H9 (cell line): ENCODE measurements at regions not wholly inside any gene's neighbourhood (a gene's known extent, or its start where the extent isn't known, plus 50 kb on each side); places are given as distances from the start of the nearest gene placed in this dataset.

Source experiments
- DNase-seq: peaks from one replicate; pipeline ENCODE4 v3.0.0-alpha.2; 2017
- H2AFZ ChIP-seq: one replicate; pipeline ENCODE4 v1.6.1; 2013; ENCODE audit warnings: mild to moderate bottlenecking, low read length, control low read depth, moderate library complexity
- H2AK5ac ChIP-seq: 2 replicates; pipeline ENCODE4 v1.6.1; 2013; ENCODE audit warnings: low read length, control low read depth, mixed read lengths; ENCODE audit not compliant: insufficient read length
- H2BK120ac ChIP-seq: one replicate; pipeline ENCODE4 v1.6.1; 2013; ENCODE audit warnings: low read depth, mild to moderate bottlenecking, low read length, control low read depth, inconsistent platforms; ENCODE audit not compliant: poor library complexity, severe bottlenecking
- H2BK12ac ChIP-seq: 2 replicates; pipeline ENCODE4 v1.6.1; 2013; ENCODE audit warnings: low read length, control low read depth, mixed read lengths, low read depth; ENCODE audit not compliant: insufficient read length
- H2BK15ac ChIP-seq: 2 replicates; pipeline ENCODE4 v1.6.1; 2013; ENCODE audit warnings: low read depth, low read length, control low read depth
- H2BK20ac ChIP-seq: one replicate; pipeline ENCODE4 v1.6.1; 2013; ENCODE audit warnings: low read depth, mild to moderate bottlenecking, low read length, control low read depth, inconsistent platforms; ENCODE audit not compliant: poor library complexity, severe bottlenecking
- H2BK5ac ChIP-seq: 2 replicates; pipeline ENCODE4 v1.6.1; 2013; ENCODE audit warnings: low read length, control low read depth, mixed read lengths; ENCODE audit not compliant: insufficient read length
- H3K14ac ChIP-seq: 2 replicates; pipeline ENCODE4 v1.6.1; 2013; ENCODE audit warnings: low read length, control low read depth; ENCODE audit not compliant: insufficient read depth
- H3K18ac ChIP-seq: 2 replicates; pipeline ENCODE4 v1.6.1; 2013; ENCODE audit warnings: low read depth, mild to moderate bottlenecking, mixed read lengths, low read length, control low read depth; ENCODE audit not compliant: insufficient read length
- H3K23ac ChIP-seq: 2 replicates; pipeline ENCODE4 v1.6.1; 2013; ENCODE audit warnings: low read length, control low read depth, mixed read lengths, low read depth; ENCODE audit not compliant: insufficient read length
- H3K23me2 ChIP-seq: 2 replicates; pipeline ENCODE4 v1.6.1; 2013; ENCODE audit warnings: low read depth, mild to moderate bottlenecking, mixed read lengths, low read length, control low read depth; ENCODE audit not compliant: insufficient read length, poor library complexity, severe bottlenecking
- H3K27ac ChIP-seq: 2 replicates; pipeline ENCODE4 v1.5.1; 2013; ENCODE audit warnings: low read length, control low read depth, mixed read lengths, low read depth; ENCODE audit not compliant: insufficient read length
- H3K27me3 ChIP-seq: 2 replicates; pipeline ENCODE4 v1.6.1; 2013; ENCODE audit warnings: low read length, control low read depth, inconsistent platforms; ENCODE audit not compliant: insufficient read depth
- H3K4ac ChIP-seq: 2 replicates; pipeline ENCODE4 v1.6.1; 2013; ENCODE audit warnings: low read depth, mild to moderate bottlenecking, control low read depth, inconsistent platforms, low read length, moderate library complexity
- H3K4me1 ChIP-seq: 2 replicates; pipeline ENCODE4 v1.6.1; 2013; ENCODE audit warnings: low read length, control low read depth, inconsistent platforms; ENCODE audit not compliant: insufficient read depth
- H3K4me2 ChIP-seq: 2 replicates; pipeline ENCODE4 v1.6.1; 2013; ENCODE audit warnings: low read length, control low read depth, mixed read lengths; ENCODE audit not compliant: insufficient read length, insufficient read depth
- H3K56ac ChIP-seq: 2 replicates; pipeline ENCODE4 v1.6.1; 2013; ENCODE audit warnings: low read depth, mild to moderate bottlenecking, mixed read lengths, low read length, control low read depth; ENCODE audit not compliant: insufficient read length
- H3K79me1 ChIP-seq: 2 replicates; pipeline ENCODE4 v1.6.1; 2013; ENCODE audit warnings: low read depth, mild to moderate bottlenecking, moderate library complexity, low read length, control low read depth, inconsistent platforms; ENCODE audit not compliant: insufficient read depth, poor library complexity, severe bottlenecking
- H3K79me2 ChIP-seq: 2 replicates; pipeline ENCODE4 v1.6.1; 2013; ENCODE audit warnings: low read length, control low read depth, inconsistent platforms; ENCODE audit not compliant: insufficient read depth
- H3K9ac ChIP-seq: 2 replicates; pipeline ENCODE4 v1.6.1; 2013; ENCODE audit warnings: low read length, control low read depth, mixed read lengths; ENCODE audit not compliant: insufficient read length; ENCODE audit errors: extremely low read depth
- H3K9me3 ChIP-seq: one replicate; pipeline ENCODE4 v1.6.1; 2013; ENCODE audit warnings: low read depth, low read length, inconsistent platforms; ENCODE audit not compliant: control insufficient read depth
- H3T11ph ChIP-seq: one replicate; pipeline ENCODE4 v1.6.1; 2013; ENCODE audit warnings: mild to moderate bottlenecking, low read length, control low read depth, inconsistent platforms
- H4K20me1 ChIP-seq: one replicate; pipeline ENCODE4 v1.6.1; 2013; ENCODE audit not compliant: control insufficient read depth, insufficient read length, insufficient read depth
- H4K5ac ChIP-seq: 2 replicates; pipeline ENCODE4 v1.6.1; 2013; ENCODE audit warnings: low read depth, mild to moderate bottlenecking, mixed read lengths, low read length, control low read depth; ENCODE audit not compliant: insufficient read length
- H4K8ac ChIP-seq: replicated peaks from 2 replicates; pipeline ENCODE4 v1.6.1; 2013; ENCODE audit warnings: low read length, control low read depth, mixed read lengths, low read depth; ENCODE audit not compliant: insufficient read length
- H4K91ac ChIP-seq: 2 replicates; pipeline ENCODE4 v1.6.1; 2013; ENCODE audit warnings: low read depth, mild to moderate bottlenecking, moderate library complexity, mixed read lengths, low read length, control low read depth; ENCODE audit not compliant: insufficient read length
- H3K27ac Mint-ChIP-seq, 3 experiments: 2 replicates in 2 of 3; 3 replicates in 1 of 3; pipeline ENCODE4 v1.8.0; 2020 to 2021; ENCODE audit warnings: mixed read lengths in 3 of 3, mild to moderate bottlenecking in 1 of 3, moderate library complexity in 1 of 3
- H3K27me3 Mint-ChIP-seq: 2 replicates; pipeline ENCODE4 v1.8.0; 2021; ENCODE audit warnings: low read depth, mild to moderate bottlenecking, moderate library complexity, mixed read lengths
- H3K36me3 Mint-ChIP-seq, 3 experiments: 2 replicates in 2 of 3; 3 replicates in 1 of 3; pipeline ENCODE4 v1.8.0; 2020 to 2021; ENCODE audit warnings: low read depth in 3 of 3, mixed read lengths in 3 of 3; ENCODE audit not compliant: insufficient read depth in 1 of 3
- H3K4me1 Mint-ChIP-seq, 2 experiments: 2 replicates each; pipeline ENCODE4 v1.8.0; 2020; ENCODE audit warnings: mixed read lengths in 2 of 2
- H3K4me3 Mint-ChIP-seq, 2 experiments: 2 replicates in 1 of 2; 3 replicates in 1 of 2; pipeline ENCODE4 v1.8.0; 2020 to 2021; ENCODE audit warnings: mild to moderate bottlenecking in 2 of 2, mixed read lengths in 2 of 2, moderate library complexity in 1 of 2
- H3K9me3 Mint-ChIP-seq, 2 experiments: 2 replicates in 1 of 2; 3 replicates in 1 of 2; pipeline ENCODE4 v1.8.0; 2020; ENCODE audit warnings: mild to moderate bottlenecking in 2 of 2, mixed read lengths in 2 of 2, moderate library complexity in 1 of 2
- CTCF ChIP-seq: fragments of 200-600 bp; sonication (generic); conservative IDR thresholded peaks from 3 replicates; pipeline ENCODE4 v1.8.0; 2021; ENCODE audit warnings: antibody characterized with exemption, mild to moderate bottlenecking
- WGBS: extraction: QIAGEN DNeasy Blood & Tissue Kit; methylation state at CpG from one replicate; pipeline ENCODE4 v1.1.7; 2013; ENCODE audit warnings: missing lambda C conversion rate, low lambda C conversion rate, mixed read lengths; ENCODE audit not compliant: insufficient read length; ENCODE audit errors: extremely low coverage; 5-methylcytosine and 5-hydroxymethylcytosine counted together

GRCh38 chr13:40389081-40389641, 277.3 kb downstream of the FOXO1 start:
- no CpG with 5 or more reads among the region's 10 CpGs for WGBS
- H3K27ac Mint-ChIP-seq: no peak overlapping the region
- no peak for TF ChIP-seq CTCF

More at GRCh38 chr13:40389081-40389641, 277.3 kb downstream of the FOXO1 start:
- Histone ChIP-seq H2BK15ac (no peak overlapping the region), H2AK5ac (no peak overlapping the region), H3K18ac (no peak overlapping the region), H2BK20ac (no peak overlapping the region), H2BK5ac (no peak overlapping the region), H3K4ac (no peak overlapping the region), H2BK12ac (no peak overlapping the region), H4K8ac (no peak overlapping the region), H3K27me3 (no peaks in the 10 kb centered on the region), H3K9me3 (no peaks in the 10 kb centered on the region), H4K91ac (no peak overlapping the region), H3K56ac (no peak overlapping the region), H3K4me1 (no peaks in the 10 kb centered on the region), H3T11ph (no peak overlapping the region), H3K23me2 (no peaks in the 10 kb centered on the region), H3K27ac (no peak overlapping the region), H3K79me1 (no peaks in the 10 kb centered on the region), H4K20me1 (no peaks in the 10 kb centered on the region), H2AFZ (no peak overlapping the region), H3K23ac (no peak overlapping the region), H3K79me2 (no peaks in the 10 kb centered on the region), H3K14ac (no peak overlapping the region), H4K5ac (no peak overlapping the region), H3K9ac (no peak overlapping the region), H3K4me2 (no peak overlapping the region), H2BK120ac (no peak overlapping the region)
- Mint-ChIP-seq H3K4me3 (no peak overlapping the region), H3K4me1 (peaks cover 35 to 39% of the 10 kb centered on the region in 2 experiments), H3K9me3 (no peaks in the 10 kb centered on the region; a peak in 1 of 5 replicates), H3K36me3 (no peaks in the 10 kb centered on the region), H3K27me3 (no peaks in the 10 kb centered on the region; the same call in 1 of the 2 replicates)
- DNase-seq: no peak
